GM23338 (cell line): ENCODE measurements at regions not wholly inside any gene's neighbourhood (a gene's known extent, or its start where the extent isn't known, plus 50 kb on each side); places are given as distances from the start of the nearest gene placed in this dataset.

Experiments
- ATAC-seq: fragments of 200-7000 bp; cut with Tn5 transposase; 3 replicates; pipeline ENCODE4 v1.9.1; 2020
- DNase-seq: peaks from one replicate; pipeline ENCODE4 v3.0.0-alpha.2; 2015; ENCODE audit warnings: low spot score
- H2AFZ ChIP-seq: fragments of 200-600 bp; sonication (generic); 2 replicates; pipeline ENCODE4 v1.8.0; 2016; ENCODE audit warnings: antibody characterized with exemption, mild to moderate bottlenecking, moderate library complexity
- H3F3A ChIP-seq: fragments of 200-600 bp; sonication (generic); replicated peaks from 2 replicates; pipeline ENCODE4 v1.8.0; 2017; ENCODE audit warnings: antibody characterized with exemption, mixed run types, low read depth
- H3K27ac ChIP-seq: fragments of 200-600 bp; sonication (generic); 2 replicates; pipeline ENCODE4 v1.6.1; 2016; ENCODE audit warnings: low read depth
- H3K27me3 ChIP-seq: fragments of 200-600 bp; sonication (generic); 2 replicates; pipeline ENCODE4 v1.8.0; 2016; ENCODE audit warnings: mild to moderate bottlenecking, mixed run types, moderate library complexity; ENCODE audit not compliant: insufficient read depth
- H3K36me3 ChIP-seq: fragments of 200-600 bp; sonication (generic); 2 replicates; pipeline ENCODE4 v1.8.0; 2016; ENCODE audit warnings: mild to moderate bottlenecking; ENCODE audit not compliant: insufficient read depth
- H3K4me1 ChIP-seq: fragments of 200-600 bp; sonication (generic); 2 replicates; pipeline ENCODE4 v1.8.0; 2016; ENCODE audit warnings: mild to moderate bottlenecking, moderate library complexity; ENCODE audit not compliant: insufficient read depth
- H3K4me2 ChIP-seq: fragments of 200-600 bp; sonication (generic); 2 replicates; pipeline ENCODE4 v1.7.1; 2017; ENCODE audit warnings: mixed run types
- H3K4me3 ChIP-seq: fragments of 200-600 bp; sonication (generic); 2 replicates; pipeline ENCODE4 v1.6.1; 2016; ENCODE audit warnings: mixed run types
- H3K79me2 ChIP-seq: fragments of 200-600 bp; sonication (generic); replicated peaks from 2 replicates; pipeline ENCODE4 v1.8.0; 2017; ENCODE audit warnings: mild to moderate bottlenecking; ENCODE audit not compliant: insufficient read depth
- H3K9me2 ChIP-seq: fragments of 200-600 bp; sonication (generic); 2 replicates; pipeline ENCODE4 v1.8.0; 2017; ENCODE audit not compliant: insufficient read depth
- H4K20me1 ChIP-seq: fragments of 200-600 bp; sonication (generic); replicated peaks from 2 replicates; pipeline ENCODE4 v1.8.0; 2017; ENCODE audit warnings: mild to moderate bottlenecking; ENCODE audit not compliant: insufficient read depth
- H3K27ac Mint-ChIP-seq: 2 replicates; pipeline ENCODE4 v1.8.0; 2020; ENCODE audit warnings: inconsistent platforms, mild to moderate bottlenecking, moderate library complexity, mixed read lengths
- H3K27me3 Mint-ChIP-seq: 3 replicates; pipeline ENCODE4 v1.8.0; 2022; ENCODE audit warnings: low read depth, mild to moderate bottlenecking, moderate library complexity, mixed read lengths, inconsistent platforms; ENCODE audit not compliant: insufficient read depth, poor library complexity
- H3K36me3 Mint-ChIP-seq: 3 replicates; pipeline ENCODE4 v1.8.0; 2021; ENCODE audit warnings: low read depth, mild to moderate bottlenecking, inconsistent platforms, moderate library complexity, mixed read lengths
- H3K4me1 Mint-ChIP-seq: 3 replicates; pipeline ENCODE4 v1.8.0; 2020; ENCODE audit warnings: mild to moderate bottlenecking, inconsistent platforms, mixed read lengths
- H3K4me3 Mint-ChIP-seq: 3 replicates; pipeline ENCODE4 v1.8.0; 2021; ENCODE audit warnings: moderate library complexity, mild to moderate bottlenecking, inconsistent platforms, mixed read lengths
- H3K9me3 Mint-ChIP-seq: 3 replicates; pipeline ENCODE4 v1.8.0; 2020; ENCODE audit warnings: moderate library complexity, mild to moderate bottlenecking, inconsistent platforms, mixed read lengths
- CREB1 ChIP-seq: fragments of 250-450 bp; sonication (Bioruptor Pico); IDR thresholded peaks from 2 replicates; pipeline ENCODE4 v1.5.0; 2020; ENCODE audit warnings: low read depth, mild to moderate bottlenecking, moderate library complexity
- EZH2 ChIP-seq: fragments of 200-600 bp; sonication (generic); IDR thresholded peaks from one replicate; pipeline ENCODE4 v1.8.0; 2017; ENCODE audit warnings: antibody characterized with exemption, mild to moderate bottlenecking, low read depth; ENCODE audit not compliant: unreplicated experiment
- EZH2phosphoT487 ChIP-seq: fragments of 200-600 bp; sonication (generic); IDR thresholded peaks from one replicate; pipeline ENCODE4 v1.8.1; 2018; ENCODE audit warnings: antibody characterized with exemption; ENCODE audit not compliant: unreplicated experiment
- JUNB ChIP-seq: IDR thresholded peaks from one replicate; pipeline ENCODE4 v1.6.1; 2016; ENCODE audit warnings: antibody characterized with exemption; ENCODE audit not compliant: unreplicated experiment
- NANOG ChIP-seq: IDR thresholded peaks from 2 replicates; pipeline ENCODE4 v1.6.1; 2016; ENCODE audit warnings: antibody characterized with exemption, borderline replicate concordance
- POLR2AphosphoS5 ChIP-seq: IDR thresholded peaks from 2 replicates; pipeline ENCODE4 v1.6.1; 2016; ENCODE audit warnings: antibody characterized with exemption, low read depth
- ZNF114 ChIP-seq: fragments of 250-450 bp; sonication (Bioruptor Pico); IDR thresholded peaks from 2 replicates; pipeline ENCODE4 v1.5.0; 2020; ENCODE audit warnings: mild to moderate bottlenecking, moderate library complexity
- ZNF331 ChIP-seq: fragments of 250-450 bp; sonication (Bioruptor Pico); IDR thresholded peaks from 2 replicates; pipeline ENCODE4 v1.5.0; 2020; ENCODE audit warnings: low read depth, mild to moderate bottlenecking, moderate library complexity
- TF ChIP-seq, protein P1 (sequence below): IDR thresholded peaks from one replicate; pipeline ENCODE4 v1.6.1; 2018; ENCODE audit warnings: antibody characterized with exemption; ENCODE audit not compliant: unreplicated experiment
- TF ChIP-seq, protein P2 (sequence below): fragments of 250-450 bp; sonication (Bioruptor Pico); IDR thresholded peaks from 2 replicates; pipeline ENCODE4 v1.5.0; 2020; ENCODE audit warnings: mild to moderate bottlenecking, moderate library complexity

DNA sequence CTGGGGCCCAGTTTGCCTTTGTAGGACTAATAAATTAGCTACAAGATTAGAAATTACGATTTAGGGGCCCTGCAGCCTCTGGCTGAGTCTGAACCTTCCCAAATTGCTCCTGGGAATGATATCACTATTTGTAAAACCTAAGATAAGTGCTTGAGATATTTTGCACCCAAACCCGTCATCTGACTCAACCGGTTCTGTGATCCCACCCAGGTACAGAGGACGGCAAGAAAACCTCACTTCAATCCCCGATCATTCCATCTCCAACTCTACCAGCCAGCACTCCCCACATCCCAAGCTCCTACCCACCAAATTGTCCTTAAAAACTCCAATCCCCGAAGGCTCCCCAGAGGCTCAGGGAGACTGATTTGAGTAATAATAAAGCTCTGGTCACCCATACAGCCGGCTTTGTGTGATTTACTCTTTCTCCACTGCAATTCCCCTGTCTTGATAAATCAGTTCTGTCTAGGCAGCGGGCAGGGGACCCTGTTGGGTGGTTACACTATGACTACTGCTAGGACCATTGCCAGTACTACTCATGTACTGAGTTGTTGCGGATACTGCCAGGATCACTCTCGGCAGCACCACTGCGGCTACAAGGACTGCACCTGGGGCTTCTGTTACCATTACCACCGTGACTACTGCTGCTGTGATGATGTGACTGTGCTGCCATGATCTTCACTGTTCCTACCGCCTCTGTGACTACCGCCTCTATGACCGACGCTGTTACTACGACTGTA is 73.1 kb downstream of the IRF8 start:
- peaks cover 19% of the 10 kb centered on the region for H3K27me3 Mint-ChIP-seq
- TF ChIP-seq EZH2phosphoT487, result no peak
- no peak for TF ChIP-seq ZNF114 (CRISPR knock-in tag)
- TF ChIP-seq POLR2AphosphoS5, result no peak
- no peak for TF ChIP-seq CREB1 (CRISPR knock-in tag)
- no peak for TF ChIP-seq EZH2
- Histone ChIP-seq H3K27ac (no peak overlapping the region), H3K9me2 (no peaks in the 10 kb centered on the region), H3K36me3 (no peaks in the 10 kb centered on the region), H3K4me2 (no peak overlapping the region), H4K20me1 (no peaks in the 10 kb centered on the region), H3K27me3 (no peaks in the 10 kb centered on the region), H2AFZ (no peak overlapping the region), H3K4me3 (no peak overlapping the region), H3F3A (no peaks in the 10 kb centered on the region), H3K4me1 (peaks cover 2% of the 10 kb centered on the region; the same call in 1 of the 2 replicates), H3K79me2 (no peaks in the 10 kb centered on the region)
- peaks cover 10% of the 10 kb centered on the region for H3K36me3 Mint-ChIP-seq
- DNase-seq (no peak), ATAC-seq (no peak)
- no peak overlapping the region for H3K4me3 Mint-ChIP-seq
- H3K9me3 Mint-ChIP-seq, result peaks cover 20% of the 10 kb centered on the region
- no peak overlapping the region for H3K27ac Mint-ChIP-seq
- peaks cover 17% of the 10 kb centered on the region for H3K4me1 Mint-ChIP-seq

DNA sequence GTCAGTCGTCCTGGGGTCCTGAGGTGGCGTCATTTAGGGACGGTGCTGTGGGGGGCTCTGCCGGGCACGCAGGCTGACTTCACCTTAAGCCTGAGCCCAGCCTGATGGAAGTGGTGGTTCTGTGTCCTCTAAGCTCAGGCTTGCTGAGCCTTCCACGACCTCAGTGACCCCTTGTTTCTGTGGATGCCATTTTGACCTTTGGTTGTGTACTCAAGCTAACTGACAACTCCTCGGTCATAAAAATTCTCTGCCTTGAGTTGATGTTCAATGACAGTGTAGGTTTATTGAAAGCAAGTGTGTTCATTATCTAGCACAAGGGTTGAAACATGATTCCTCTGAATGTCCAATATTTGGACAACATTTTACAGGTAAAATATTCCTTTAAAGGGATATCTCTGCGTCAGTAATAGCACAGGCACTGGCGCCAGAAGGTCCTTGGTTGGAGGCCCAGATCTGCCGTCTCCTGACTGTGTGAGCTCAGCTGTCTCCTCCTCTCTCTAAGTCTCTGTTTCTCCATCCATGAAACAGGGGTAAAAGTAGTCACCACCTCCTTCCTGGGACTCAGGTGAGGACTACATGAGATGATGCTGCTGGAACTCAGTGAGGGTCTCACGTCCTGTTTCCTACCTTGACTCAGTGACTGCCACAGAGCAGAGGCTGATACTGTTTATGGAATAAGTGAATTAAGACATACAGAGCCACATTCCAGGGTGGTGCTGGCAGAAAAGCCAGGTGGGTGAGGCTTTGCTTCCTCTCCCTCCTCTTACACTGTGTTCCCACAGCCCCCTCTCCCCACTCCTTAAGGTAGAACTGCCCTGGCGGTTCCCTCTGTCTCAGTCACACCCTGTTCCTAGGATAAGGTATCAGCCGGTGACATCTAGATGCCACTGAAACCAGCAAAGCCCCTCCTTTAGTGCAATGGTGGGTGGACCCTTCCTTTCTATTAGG is 75.7 kb downstream of the IRF8 start:
- ATAC-seq (no peak), DNase-seq (no peak)
- H3K9me2 ChIP-seq, result no peaks in the 10 kb centered on the region
- no peak overlapping the region for H3K4me3 ChIP-seq
- H3F3A ChIP-seq, result no peaks in the 10 kb centered on the region
- H4K20me1 ChIP-seq, result no peaks in the 10 kb centered on the region
- Mint-ChIP-seq H3K36me3 (peaks cover 10% of the 10 kb centered on the region), H3K4me1 (peaks cover 10% of the 10 kb centered on the region; the same call in 2 of the 3 replicates), H3K27ac (no peak overlapping the region), H3K27me3 (peaks cover 21% of the 10 kb centered on the region), H3K9me3 (peaks cover 20% of the 10 kb centered on the region), H3K4me3 (no peak overlapping the region)
- no peak overlapping the region for H3K4me2 ChIP-seq
- H2AFZ ChIP-seq, result no peak overlapping the region
- no peak overlapping the region for H3K27ac ChIP-seq
- H3K4me1 ChIP-seq, result peaks cover 2% of the 10 kb centered on the region; the same call in 1 of the 2 replicates
- H3K79me2 ChIP-seq, result no peaks in the 10 kb centered on the region
- no peaks in the 10 kb centered on the region for H3K36me3 ChIP-seq
- H3K27me3 ChIP-seq, result no peaks in the 10 kb centered on the region
- TF ChIP-seq EZH2phosphoT487 (no peak), ZNF331 (no peak), NANOG (no peak), CREB1 (CRISPR knock-in tag) (no peak), JUNB (no peak), EZH2 (no peak)
- TF ChIP-seq, protein P1, sequence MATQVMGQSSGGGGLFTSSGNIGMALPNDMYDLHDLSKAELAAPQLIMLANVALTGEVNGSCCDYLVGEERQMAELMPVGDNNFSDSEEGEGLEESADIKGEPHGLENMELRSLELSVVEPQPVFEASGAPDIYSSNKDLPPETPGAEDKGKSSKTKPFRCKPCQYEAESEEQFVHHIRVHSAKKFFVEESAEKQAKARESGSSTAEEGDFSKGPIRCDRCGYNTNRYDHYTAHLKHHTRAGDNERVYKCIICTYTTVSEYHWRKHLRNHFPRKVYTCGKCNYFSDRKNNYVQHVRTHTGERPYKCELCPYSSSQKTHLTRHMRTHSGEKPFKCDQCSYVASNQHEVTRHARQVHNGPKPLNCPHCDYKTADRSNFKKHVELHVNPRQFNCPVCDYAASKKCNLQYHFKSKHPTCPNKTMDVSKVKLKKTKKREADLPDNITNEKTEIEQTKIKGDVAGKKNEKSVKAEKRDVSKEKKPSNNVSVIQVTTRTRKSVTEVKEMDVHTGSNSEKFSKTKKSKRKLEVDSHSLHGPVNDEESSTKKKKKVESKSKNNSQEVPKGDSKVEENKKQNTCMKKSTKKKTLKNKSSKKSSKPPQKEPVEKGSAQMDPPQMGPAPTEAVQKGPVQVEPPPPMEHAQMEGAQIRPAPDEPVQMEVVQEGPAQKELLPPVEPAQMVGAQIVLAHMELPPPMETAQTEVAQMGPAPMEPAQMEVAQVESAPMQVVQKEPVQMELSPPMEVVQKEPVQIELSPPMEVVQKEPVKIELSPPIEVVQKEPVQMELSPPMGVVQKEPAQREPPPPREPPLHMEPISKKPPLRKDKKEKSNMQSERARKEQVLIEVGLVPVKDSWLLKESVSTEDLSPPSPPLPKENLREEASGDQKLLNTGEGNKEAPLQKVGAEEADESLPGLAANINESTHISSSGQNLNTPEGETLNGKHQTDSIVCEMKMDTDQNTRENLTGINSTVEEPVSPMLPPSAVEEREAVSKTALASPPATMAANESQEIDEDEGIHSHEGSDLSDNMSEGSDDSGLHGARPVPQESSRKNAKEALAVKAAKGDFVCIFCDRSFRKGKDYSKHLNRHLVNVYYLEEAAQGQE, result no peak
- TF ChIP-seq, protein P2, sequence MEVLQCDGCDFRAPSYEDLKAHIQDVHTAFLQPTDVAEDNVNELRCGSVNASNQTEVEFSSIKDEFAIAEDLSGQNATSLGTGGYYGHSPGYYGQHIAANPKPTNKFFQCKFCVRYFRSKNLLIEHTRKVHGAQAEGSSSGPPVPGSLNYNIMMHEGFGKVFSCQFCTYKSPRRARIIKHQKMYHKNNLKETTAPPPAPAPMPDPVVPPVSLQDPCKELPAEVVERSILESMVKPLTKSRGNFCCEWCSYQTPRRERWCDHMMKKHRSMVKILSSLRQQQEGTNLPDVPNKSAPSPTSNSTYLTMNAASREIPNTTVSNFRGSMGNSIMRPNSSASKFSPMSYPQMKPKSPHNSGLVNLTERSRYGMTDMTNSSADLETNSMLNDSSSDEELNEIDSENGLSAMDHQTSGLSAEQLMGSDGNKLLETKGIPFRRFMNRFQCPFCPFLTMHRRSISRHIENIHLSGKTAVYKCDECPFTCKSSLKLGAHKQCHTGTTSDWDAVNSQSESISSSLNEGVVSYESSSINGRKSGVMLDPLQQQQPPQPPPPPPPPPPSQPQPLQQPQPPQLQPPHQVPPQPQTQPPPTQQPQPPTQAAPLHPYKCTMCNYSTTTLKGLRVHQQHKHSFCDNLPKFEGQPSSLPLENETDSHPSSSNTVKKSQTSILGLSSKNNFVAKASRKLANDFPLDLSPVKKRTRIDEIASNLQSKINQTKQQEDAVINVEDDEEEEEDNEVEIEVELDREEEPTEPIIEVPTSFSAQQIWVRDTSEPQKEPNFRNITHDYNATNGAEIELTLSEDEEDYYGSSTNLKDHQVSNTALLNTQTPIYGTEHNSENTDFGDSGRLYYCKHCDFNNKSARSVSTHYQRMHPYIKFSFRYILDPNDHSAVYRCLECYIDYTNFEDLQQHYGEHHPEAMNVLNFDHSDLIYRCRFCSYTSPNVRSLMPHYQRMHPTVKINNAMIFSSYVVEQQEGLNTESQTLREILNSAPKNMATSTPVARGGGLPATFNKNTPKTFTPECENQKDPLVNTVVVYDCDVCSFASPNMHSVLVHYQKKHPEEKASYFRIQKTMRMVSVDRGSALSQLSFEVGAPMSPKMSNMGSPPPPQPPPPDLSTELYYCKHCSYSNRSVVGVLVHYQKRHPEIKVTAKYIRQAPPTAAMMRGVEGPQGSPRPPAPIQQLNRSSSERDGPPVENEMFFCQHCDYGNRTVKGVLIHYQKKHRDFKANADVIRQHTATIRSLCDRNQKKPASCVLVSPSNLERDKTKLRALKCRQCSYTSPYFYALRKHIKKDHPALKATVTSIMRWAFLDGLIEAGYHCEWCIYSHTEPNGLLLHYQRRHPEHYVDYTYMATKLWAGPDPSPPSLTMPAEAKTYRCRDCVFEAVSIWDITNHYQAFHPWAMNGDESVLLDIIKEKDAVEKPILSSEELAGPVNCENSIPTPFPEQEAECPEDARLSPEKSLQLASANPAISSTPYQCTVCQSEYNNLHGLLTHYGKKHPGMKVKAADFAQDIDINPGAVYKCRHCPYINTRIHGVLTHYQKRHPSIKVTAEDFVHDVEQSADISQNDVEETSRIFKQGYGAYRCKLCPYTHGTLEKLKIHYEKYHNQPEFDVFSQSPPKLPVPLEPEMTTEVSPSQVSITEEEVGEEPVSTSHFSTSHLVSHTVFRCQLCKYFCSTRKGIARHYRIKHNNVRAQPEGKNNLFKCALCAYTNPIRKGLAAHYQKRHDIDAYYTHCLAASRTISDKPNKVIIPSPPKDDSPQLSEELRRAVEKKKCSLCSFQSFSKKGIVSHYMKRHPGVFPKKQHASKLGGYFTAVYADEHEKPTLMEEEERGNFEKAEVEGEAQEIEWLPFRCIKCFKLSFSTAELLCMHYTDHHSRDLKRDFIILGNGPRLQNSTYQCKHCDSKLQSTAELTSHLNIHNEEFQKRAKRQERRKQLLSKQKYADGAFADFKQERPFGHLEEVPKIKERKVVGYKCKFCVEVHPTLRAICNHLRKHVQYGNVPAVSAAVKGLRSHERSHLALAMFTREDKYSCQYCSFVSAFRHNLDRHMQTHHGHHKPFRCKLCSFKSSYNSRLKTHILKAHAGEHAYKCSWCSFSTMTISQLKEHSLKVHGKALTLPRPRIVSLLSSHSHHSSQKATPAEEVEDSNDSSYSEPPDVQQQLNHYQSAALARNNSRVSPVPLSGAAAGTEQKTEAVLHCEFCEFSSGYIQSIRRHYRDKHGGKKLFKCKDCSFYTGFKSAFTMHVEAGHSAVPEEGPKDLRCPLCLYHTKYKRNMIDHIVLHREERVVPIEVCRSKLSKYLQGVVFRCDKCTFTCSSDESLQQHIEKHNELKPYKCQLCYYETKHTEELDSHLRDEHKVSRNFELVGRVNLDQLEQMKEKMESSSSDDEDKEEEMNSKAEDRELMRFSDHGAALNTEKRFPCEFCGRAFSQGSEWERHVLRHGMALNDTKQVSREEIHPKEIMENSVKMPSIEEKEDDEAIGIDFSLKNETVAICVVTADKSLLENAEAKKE (CRISPR knock-in tag), result no peak
